ENCODE measurements at regions not wholly inside any gene's neighbourhood (a gene's known extent, or its start where the extent isn't known, plus 50 kb on each side); places are given as distances from the start of the nearest gene placed in this dataset.

GRCh38 chr5:147018812-147019211, 140.3 kb upstream of the PPP2R2B start:
- no peak for TF ChIP-seq CTCF (conservative IDR thresholded peaks at IDR 0.05)
- no peak for TF ChIP-seq ZFX (IDR thresholded peaks at IDR 0.05)

Measured in C4-2B (cell line).